ENCODE measurements at regions not wholly inside any gene's neighbourhood (a gene's known extent, or its start where the extent isn't known, plus 50 kb on each side); places are given as distances from the start of the nearest gene placed in this dataset.

- Histone ChIP-seq H3K4me1 (no peaks in the 10 kb centered on the region), H3K27me3 (no peaks in the 10 kb centered on the region), H3K4me3 (no peak overlapping the region), H3K9me3 (no peaks in the 10 kb centered on the region), H3K27ac (no peak overlapping the region), H3K36me3 (no peaks in the 10 kb centered on the region)
- ATAC-seq: no peak
- WGBS, 2 donors (ENCODE audit: low coverage in 1 of 2): 92 to 100% methylated on average over 2 to 4 of the region's 4 CpGs
- TF ChIP-seq POLR2AphosphoS5 (IDR thresholded peaks at IDR 0.05) (no peak), EP300 (IDR thresholded peaks at IDR 0.05) (no peak), POLR2A (IDR thresholded peaks at IDR 0.05) (no peak)
- TF ChIP-seq, protein P1, sequence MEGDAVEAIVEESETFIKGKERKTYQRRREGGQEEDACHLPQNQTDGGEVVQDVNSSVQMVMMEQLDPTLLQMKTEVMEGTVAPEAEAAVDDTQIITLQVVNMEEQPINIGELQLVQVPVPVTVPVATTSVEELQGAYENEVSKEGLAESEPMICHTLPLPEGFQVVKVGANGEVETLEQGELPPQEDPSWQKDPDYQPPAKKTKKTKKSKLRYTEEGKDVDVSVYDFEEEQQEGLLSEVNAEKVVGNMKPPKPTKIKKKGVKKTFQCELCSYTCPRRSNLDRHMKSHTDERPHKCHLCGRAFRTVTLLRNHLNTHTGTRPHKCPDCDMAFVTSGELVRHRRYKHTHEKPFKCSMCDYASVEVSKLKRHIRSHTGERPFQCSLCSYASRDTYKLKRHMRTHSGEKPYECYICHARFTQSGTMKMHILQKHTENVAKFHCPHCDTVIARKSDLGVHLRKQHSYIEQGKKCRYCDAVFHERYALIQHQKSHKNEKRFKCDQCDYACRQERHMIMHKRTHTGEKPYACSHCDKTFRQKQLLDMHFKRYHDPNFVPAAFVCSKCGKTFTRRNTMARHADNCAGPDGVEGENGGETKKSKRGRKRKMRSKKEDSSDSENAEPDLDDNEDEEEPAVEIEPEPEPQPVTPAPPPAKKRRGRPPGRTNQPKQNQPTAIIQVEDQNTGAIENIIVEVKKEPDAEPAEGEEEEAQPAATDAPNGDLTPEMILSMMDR (IDR thresholded peaks at IDR 0.05): no peak
Observed at GRCh38 chr20:52402950-52403349, 211.4 kb upstream of the ZFP64 start.

DNA sequence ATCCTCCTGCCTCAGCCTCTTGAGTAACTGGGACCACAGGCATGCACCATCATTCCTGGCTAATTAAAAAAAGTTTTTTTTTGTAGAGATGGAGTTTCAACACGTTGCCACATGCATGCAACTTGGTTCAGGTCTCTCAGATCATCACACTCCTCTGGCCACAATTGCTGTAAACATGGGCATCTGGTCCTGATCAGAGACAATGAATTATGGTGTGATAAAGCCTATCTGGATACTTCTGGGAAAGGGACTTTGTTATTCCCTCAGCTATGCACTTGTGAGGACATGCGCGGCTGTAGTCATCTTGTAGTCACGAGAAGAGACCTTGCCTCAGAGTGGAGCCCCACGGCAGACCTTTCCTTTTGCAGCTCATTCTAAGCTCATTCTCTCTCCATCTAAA is 210.9 kb upstream of the ZFP64 start:
- no peak overlapping the region for H3K4me3 ChIP-seq
- no peak overlapping the region for H3K27ac ChIP-seq
- no peaks in the 10 kb centered on the region for H3K4me1 ChIP-seq
- H3K9me3 ChIP-seq: no peaks in the 10 kb centered on the region
- ATAC-seq: no peak
- H3K27me3 ChIP-seq: peaks cover 4% of the 10 kb centered on the region
- 81 to 82% methylated on average over 2 to 5 of the region's 5 CpGs for WGBS, 2 donors (ENCODE audit: low coverage in 1 of 2)
- TF ChIP-seq POLR2AphosphoS5 (IDR thresholded peaks at IDR 0.05): no peak
- no peak for TF ChIP-seq EP300 (IDR thresholded peaks at IDR 0.05)
- TF ChIP-seq, protein P1 (IDR thresholded peaks at IDR 0.05): no peak
- no peak for TF ChIP-seq POLR2A (IDR thresholded peaks at IDR 0.05)
- no peaks in the 10 kb centered on the region for H3K36me3 ChIP-seq

GRCh38 chr20:52401431-52401830 is 209.9 kb upstream of the ZFP64 start:
- 88% methylated on average over 1 of the region's 1 CpG; no CpG with 5 or more reads in 1 of the 2 donors for WGBS, 2 donors (ENCODE audit: low coverage in 1 of 2)
- no peak for ATAC-seq
- Histone ChIP-seq H3K4me3 (no peak overlapping the region), H3K27me3 (peaks cover 4% of the 10 kb centered on the region), H3K27ac (no peak overlapping the region), H3K9me3 (no peaks in the 10 kb centered on the region), H3K4me1 (no peaks in the 10 kb centered on the region), H3K36me3 (no peaks in the 10 kb centered on the region)
- no peak for TF ChIP-seq POLR2AphosphoS5 (IDR thresholded peaks at IDR 0.05)
- TF ChIP-seq, protein P1 (IDR thresholded peaks at IDR 0.05): no peak
- TF ChIP-seq EP300 (IDR thresholded peaks at IDR 0.05): no peak
- no peak for TF ChIP-seq POLR2A (IDR thresholded peaks at IDR 0.05)

- no peaks in the 10 kb centered on the region for H3K4me1 ChIP-seq
- TF ChIP-seq POLR2AphosphoS5 (IDR thresholded peaks at IDR 0.05) (no peak), POLR2A (IDR thresholded peaks at IDR 0.05) (no peak), EP300 (IDR thresholded peaks at IDR 0.05) (no peak)
- TF ChIP-seq, protein P1 (IDR thresholded peaks at IDR 0.05): no peak
- WGBS, 2 donors (ENCODE audit: low coverage in 1 of 2): 84 to 88% methylated on average over 1 to 2 of the region's 2 CpGs
- ATAC-seq: no peak
- H3K27ac ChIP-seq: no peak overlapping the region
- H3K4me3 ChIP-seq: no peak overlapping the region
- H3K27me3 ChIP-seq: peaks cover 4% of the 10 kb centered on the region
- no peaks in the 10 kb centered on the region for H3K36me3 ChIP-seq
- H3K9me3 ChIP-seq: no peaks in the 10 kb centered on the region
Observed at GRCh38 chr20:52399352-52399751, 207.8 kb upstream of the ZFP64 start.

- Histone ChIP-seq H3K4me3 (no peak overlapping the region), H3K27ac (no peak overlapping the region), H3K9me3 (no peaks in the 10 kb centered on the region), H3K27me3 (no peaks in the 10 kb centered on the region), H3K36me3 (no peaks in the 10 kb centered on the region), H3K4me1 (no peaks in the 10 kb centered on the region)
- TF ChIP-seq EP300 (IDR thresholded peaks at IDR 0.05) (no peak), POLR2A (IDR thresholded peaks at IDR 0.05) (no peak), POLR2AphosphoS5 (IDR thresholded peaks at IDR 0.05) (no peak)
- TF ChIP-seq, protein P1 (IDR thresholded peaks at IDR 0.05): no peak
- ATAC-seq: no peak
- WGBS, 2 donors (ENCODE audit: low coverage in 1 of 2): 76% methylated on average over 1 of the region's 1 CpG; no CpG with 5 or more reads in 1 of the 2 donors
Observed at GRCh38 chr20:52389606-52390005, 198.0 kb upstream of the ZFP64 start.

Measured in gastroesophageal sphincter (tissue), 4 donors.